IMR-90 (cell line): ENCODE measurements at regions not wholly inside any gene's neighbourhood (a gene's known extent, or its start where the extent isn't known, plus 50 kb on each side); places are given as distances from the start of the nearest gene placed in this dataset.

Source experiments
- CEBPB ChIP-seq: IDR thresholded peaks from 2 replicates; pipeline ENCODE4 v1.6.1; 2012; ENCODE audit warnings: low read depth, low read length, improper control_type of control experiment
- MAFK ChIP-seq: IDR thresholded peaks from 2 replicates; pipeline ENCODE4 v1.6.1; 2012; ENCODE audit warnings: low read depth, low read length, improper control_type of control experiment
- MAZ ChIP-seq: IDR thresholded peaks from 2 replicates; pipeline ENCODE4 v1.6.1; 2012; ENCODE audit warnings: low read depth, mild to moderate bottlenecking, low read length, improper control_type of control experiment, moderate library complexity, borderline replicate concordance
- POLR2A ChIP-seq: IDR thresholded peaks from 2 replicates; pipeline ENCODE4 v1.6.1; 2012; ENCODE audit warnings: mild to moderate bottlenecking, low read depth, low read length
- RAD21 ChIP-seq: IDR thresholded peaks from 2 replicates; pipeline ENCODE4 v1.6.1; 2012; ENCODE audit warnings: low read length, improper control_type of control experiment
- RCOR1 ChIP-seq: IDR thresholded peaks from 2 replicates; pipeline ENCODE4 v1.6.1; 2012; ENCODE audit warnings: mild to moderate bottlenecking, low read length, improper control_type of control experiment; ENCODE audit not compliant: insufficient replicate concordance
- RFX5 ChIP-seq: IDR thresholded peaks from 2 replicates; pipeline ENCODE4 v1.8.0; 2012; ENCODE audit warnings: low read depth, mild to moderate bottlenecking, low read length, moderate library complexity
- SMC3 ChIP-seq: fragments of 150-350 bp; IDR thresholded peaks from 2 replicates; pipeline ENCODE4 v1.6.1; 2016; ENCODE audit warnings: low read depth, mild to moderate bottlenecking, antibody characterized with exemption, low read length, moderate library complexity
- TF ChIP-seq, protein P1 (sequence below): conservative IDR thresholded peaks from 2 replicates; pipeline ENCODE4 v1.5.1; 2012; ENCODE audit warnings: mild to moderate bottlenecking, low read depth, low read length, improper control_type of control experiment

DNA sequence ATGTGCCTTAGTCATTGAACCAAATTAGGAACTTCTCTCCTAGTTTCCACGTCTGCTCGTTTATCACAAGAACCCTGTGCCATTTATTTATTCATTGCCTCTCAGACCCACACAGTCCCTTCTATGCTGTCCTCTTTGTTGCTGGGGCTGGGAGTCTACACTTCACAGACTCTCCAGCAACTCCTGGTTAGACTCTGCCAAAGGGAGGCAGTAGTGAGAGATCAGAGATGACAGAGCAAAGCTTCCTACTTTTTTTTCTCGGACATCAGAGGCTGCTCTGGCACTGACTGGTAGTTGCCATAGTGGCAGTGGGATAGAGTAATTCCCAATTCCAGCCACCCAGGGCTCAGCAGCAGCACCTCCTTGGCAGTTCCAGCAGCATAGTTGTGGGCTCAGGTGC lies 277.5 kb downstream of the BCL11A start:
- TF ChIP-seq, protein P1, sequence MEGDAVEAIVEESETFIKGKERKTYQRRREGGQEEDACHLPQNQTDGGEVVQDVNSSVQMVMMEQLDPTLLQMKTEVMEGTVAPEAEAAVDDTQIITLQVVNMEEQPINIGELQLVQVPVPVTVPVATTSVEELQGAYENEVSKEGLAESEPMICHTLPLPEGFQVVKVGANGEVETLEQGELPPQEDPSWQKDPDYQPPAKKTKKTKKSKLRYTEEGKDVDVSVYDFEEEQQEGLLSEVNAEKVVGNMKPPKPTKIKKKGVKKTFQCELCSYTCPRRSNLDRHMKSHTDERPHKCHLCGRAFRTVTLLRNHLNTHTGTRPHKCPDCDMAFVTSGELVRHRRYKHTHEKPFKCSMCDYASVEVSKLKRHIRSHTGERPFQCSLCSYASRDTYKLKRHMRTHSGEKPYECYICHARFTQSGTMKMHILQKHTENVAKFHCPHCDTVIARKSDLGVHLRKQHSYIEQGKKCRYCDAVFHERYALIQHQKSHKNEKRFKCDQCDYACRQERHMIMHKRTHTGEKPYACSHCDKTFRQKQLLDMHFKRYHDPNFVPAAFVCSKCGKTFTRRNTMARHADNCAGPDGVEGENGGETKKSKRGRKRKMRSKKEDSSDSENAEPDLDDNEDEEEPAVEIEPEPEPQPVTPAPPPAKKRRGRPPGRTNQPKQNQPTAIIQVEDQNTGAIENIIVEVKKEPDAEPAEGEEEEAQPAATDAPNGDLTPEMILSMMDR, result no peak
- TF ChIP-seq POLR2A (no peak), SMC3 (no peak), RFX5 (no peak), MAZ (no peak), RCOR1 (no peak), RAD21 (no peak), MAFK (no peak), CEBPB (no peak)
